ENCODE measurements at regions not wholly inside any gene's neighbourhood (a gene's known extent, or its start where the extent isn't known, plus 50 kb on each side); places are given as distances from the start of the nearest gene placed in this dataset.

DNA sequence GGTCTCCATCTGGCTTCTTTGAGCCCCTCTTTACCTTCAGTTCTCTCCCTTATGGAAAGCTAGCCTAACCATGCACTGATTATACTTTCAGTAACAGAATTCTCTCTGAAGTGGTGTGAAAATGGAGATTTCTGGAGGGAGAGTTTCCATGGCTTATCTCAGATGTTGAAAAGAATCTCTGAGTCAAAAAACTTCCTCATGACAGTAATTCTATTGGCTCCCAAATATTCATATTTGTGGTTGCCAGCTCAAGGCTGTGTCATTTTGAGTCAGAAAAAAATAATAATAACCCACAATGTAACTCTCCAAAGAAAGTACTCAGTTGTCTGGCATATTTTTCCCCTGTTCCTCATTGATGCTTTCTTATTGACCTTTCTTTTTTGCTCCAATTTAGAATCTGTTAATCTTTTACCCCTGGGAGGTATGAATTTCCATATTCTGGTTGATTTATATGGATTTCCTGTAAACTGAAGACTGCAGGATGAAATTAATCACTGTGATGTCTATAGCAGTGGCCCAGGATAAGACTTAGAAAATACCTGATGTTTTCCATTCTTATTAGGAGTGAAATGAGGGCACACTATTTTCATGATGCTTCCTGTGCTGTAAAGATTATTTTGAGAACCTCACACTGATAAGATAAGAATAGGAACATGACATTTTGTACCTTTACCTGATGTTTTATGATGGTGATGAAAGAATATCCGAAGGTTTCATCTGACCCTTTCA, 149.5 kb upstream of the EPHA3 start:
- Histone ChIP-seq H3K36me3 (ENCODE audit: control insufficient read depth in 2 of 2, insufficient read depth in 1 of 2, low read length in 2 of 2) (no peaks in the 10 kb centered on the region), H3K27ac (ENCODE audit: extremely low read depth, low read depth, low read length) (no peak overlapping the region), H3K9me3 (ENCODE audit: control insufficient read depth, insufficient read depth, low read depth, low read length) (no peaks in the 10 kb centered on the region), H3K4me3 (ENCODE audit: low read depth, low read length) (no peak overlapping the region), H3K4me1 (ENCODE audit: control insufficient read depth, insufficient read depth, low read length) (no peaks in the 10 kb centered on the region)
- ChIA-PET POLR2A (no interaction called here), CTCF (no interaction called here)
- no peak for TF ChIP-seq RBAK (tag by site-specific recombination; IDR thresholded peaks at IDR 0.05)
- no peak for TF ChIP-seq GLI4 (tag by site-specific recombination; IDR thresholded peaks at IDR 0.05)
- peak; percentile 38; the same call in 1 of the 2 replicates for TF ChIP-seq TCF7L2 (IDR thresholded peaks at IDR 0.05; ENCODE audit: borderline replicate concordance, low read depth, low read length)
- no peak for TF ChIP-seq ZNF514 (tag by site-specific recombination; IDR thresholded peaks at IDR 0.05)
- TF ChIP-seq ZNF302 (tag by site-specific recombination; IDR thresholded peaks at IDR 0.05; ENCODE audit: low read depth): no peak
- no peak for TF ChIP-seq ZNF596 (tag by site-specific recombination; IDR thresholded peaks at IDR 0.05)

DNA sequence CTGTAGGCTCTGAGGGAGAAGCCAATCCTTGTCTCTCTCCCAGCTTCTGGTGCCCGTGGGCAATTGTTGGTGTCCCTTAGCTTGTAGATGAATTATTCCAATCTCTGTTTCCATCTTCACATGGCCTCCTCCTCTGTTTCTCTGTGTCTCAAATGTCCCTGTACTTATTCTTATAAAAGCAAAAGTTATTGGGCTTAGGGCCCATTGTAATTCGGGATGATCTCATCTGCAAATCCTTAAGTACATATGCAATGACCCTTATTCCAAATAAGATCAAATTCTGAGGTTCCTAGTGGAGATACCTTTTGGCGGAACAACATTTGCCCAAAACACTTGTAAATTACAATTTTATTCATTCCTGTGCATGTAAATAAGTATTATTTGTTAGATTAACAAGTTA, 147.4 kb upstream of the EPHA3 start:
- POLR2A ChIA-PET: no interaction called here
- Histone ChIP-seq H3K9me3 (ENCODE audit: control insufficient read depth, insufficient read depth, low read depth, low read length) (no peaks in the 10 kb centered on the region), H3K27ac (ENCODE audit: extremely low read depth, low read depth, low read length) (no peak overlapping the region), H3K4me1 (ENCODE audit: control insufficient read depth, insufficient read depth, low read length) (no peaks in the 10 kb centered on the region), H3K4me3 (ENCODE audit: low read depth, low read length) (no peak overlapping the region), H3K36me3 (ENCODE audit: control insufficient read depth in 2 of 2, insufficient read depth in 1 of 2, low read length in 2 of 2) (no peaks in the 10 kb centered on the region)
- CTCF ChIA-PET: no interaction called here
- TF ChIP-seq ZIC2 (tag by site-specific recombination; IDR thresholded peaks at IDR 0.05) (no peak), WT1 (tag by site-specific recombination; IDR thresholded peaks at IDR 0.05) (no peak), ZNF610 (tag by site-specific recombination; IDR thresholded peaks at IDR 0.05; ENCODE audit: borderline replicate concordance) (no peak), ZNF184 (tag by site-specific recombination; IDR thresholded peaks at IDR 0.05) (no peak)

- ChIA-PET POLR2A (no interaction called here), CTCF (no interaction called here)
- TF ChIP-seq ELK4 (IDR thresholded peaks at IDR 0.05; ENCODE audit: borderline replicate concordance, low read depth, low read length): no peak
Observed at GRCh38 chr3:88963003-88963402, 144.4 kb upstream of the EPHA3 start.

GRCh38 chr3:88979760-88980159, 127.7 kb upstream of the EPHA3 start:
- Histone ChIP-seq H3K4me1 (ENCODE audit: control insufficient read depth, insufficient read depth, low read length) (no peaks in the 10 kb centered on the region), H3K36me3 (ENCODE audit: control insufficient read depth in 2 of 2, insufficient read depth in 1 of 2, low read length in 2 of 2) (no peaks in the 10 kb centered on the region), H3K4me3 (ENCODE audit: low read depth, low read length) (no peak overlapping the region), H3K9me3 (ENCODE audit: control insufficient read depth, insufficient read depth, low read depth, low read length) (no peaks in the 10 kb centered on the region), H3K27ac (ENCODE audit: extremely low read depth, low read depth, low read length) (no peak overlapping the region)
- TF ChIP-seq, protein P1, sequence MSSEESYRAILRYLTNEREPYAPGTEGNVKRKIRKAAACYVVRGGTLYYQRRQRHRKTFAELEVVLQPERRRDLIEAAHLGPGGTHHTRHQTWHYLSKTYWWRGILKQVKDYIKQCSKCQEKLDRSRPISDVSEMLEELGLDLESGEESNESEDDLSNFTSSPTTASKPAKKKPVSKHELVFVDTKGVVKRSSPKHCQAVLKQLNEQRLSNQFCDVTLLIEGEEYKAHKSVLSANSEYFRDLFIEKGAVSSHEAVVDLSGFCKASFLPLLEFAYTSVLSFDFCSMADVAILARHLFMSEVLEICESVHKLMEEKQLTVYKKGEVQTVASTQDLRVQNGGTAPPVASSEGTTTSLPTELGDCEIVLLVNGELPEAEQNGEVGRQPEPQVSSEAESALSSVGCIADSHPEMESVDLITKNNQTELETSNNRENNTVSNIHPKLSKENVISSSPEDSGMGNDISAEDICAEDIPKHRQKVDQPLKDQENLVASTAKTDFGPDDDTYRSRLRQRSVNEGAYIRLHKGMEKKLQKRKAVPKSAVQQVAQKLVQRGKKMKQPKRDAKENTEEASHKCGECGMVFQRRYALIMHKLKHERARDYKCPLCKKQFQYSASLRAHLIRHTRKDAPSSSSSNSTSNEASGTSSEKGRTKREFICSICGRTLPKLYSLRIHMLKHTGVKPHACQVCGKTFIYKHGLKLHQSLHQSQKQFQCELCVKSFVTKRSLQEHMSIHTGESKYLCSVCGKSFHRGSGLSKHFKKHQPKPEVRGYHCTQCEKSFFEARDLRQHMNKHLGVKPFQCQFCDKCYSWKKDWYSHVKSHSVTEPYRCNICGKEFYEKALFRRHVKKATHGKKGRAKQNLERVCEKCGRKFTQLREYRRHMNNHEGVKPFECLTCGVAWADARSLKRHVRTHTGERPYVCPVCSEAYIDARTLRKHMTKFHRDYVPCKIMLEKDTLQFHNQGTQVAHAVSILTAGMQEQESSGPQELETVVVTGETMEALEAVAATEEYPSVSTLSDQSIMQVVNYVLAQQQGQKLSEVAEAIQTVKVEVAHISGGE (tag by site-specific recombination; conservative IDR thresholded peaks at IDR 0.05; ENCODE audit: low read depth): no peak
- TF ChIP-seq SCRT2 (tag by site-specific recombination; IDR thresholded peaks at IDR 0.05) (no peak), ZBTB8A (tag by site-specific recombination; IDR thresholded peaks at IDR 0.05) (no peak), BCL11A (tag by site-specific recombination; IDR thresholded peaks at IDR 0.05; ENCODE audit: low read depth) (no peak)
- ChIA-PET POLR2A (no interaction called here), CTCF (no interaction called here)

More at GRCh38 chr3:88963003-88963402, 144.4 kb upstream of the EPHA3 start:
- Histone ChIP-seq H3K36me3 (ENCODE audit: control insufficient read depth in 2 of 2, insufficient read depth in 1 of 2, low read length in 2 of 2) (no peaks in the 10 kb centered on the region), H3K9me3 (ENCODE audit: control insufficient read depth, insufficient read depth, low read depth, low read length) (no peaks in the 10 kb centered on the region), H3K4me1 (ENCODE audit: control insufficient read depth, insufficient read depth, low read length) (no peaks in the 10 kb centered on the region), H3K27ac (ENCODE audit: extremely low read depth, low read depth, low read length) (no peak overlapping the region), H3K4me3 (ENCODE audit: low read depth, low read length) (no peak overlapping the region)

Measured in HEK293 (cell line).